ENCODE measurements at regions not wholly inside any gene's neighbourhood (a gene's known extent, or its start where the extent isn't known, plus 50 kb on each side); places are given as distances from the start of the nearest gene placed in this dataset.
"Not testable (repeated sequence)": the region's sequence is repeated elsewhere in the genome, so short reads cannot be mapped to it uniquely, and the experiment has no call there.

DNA sequence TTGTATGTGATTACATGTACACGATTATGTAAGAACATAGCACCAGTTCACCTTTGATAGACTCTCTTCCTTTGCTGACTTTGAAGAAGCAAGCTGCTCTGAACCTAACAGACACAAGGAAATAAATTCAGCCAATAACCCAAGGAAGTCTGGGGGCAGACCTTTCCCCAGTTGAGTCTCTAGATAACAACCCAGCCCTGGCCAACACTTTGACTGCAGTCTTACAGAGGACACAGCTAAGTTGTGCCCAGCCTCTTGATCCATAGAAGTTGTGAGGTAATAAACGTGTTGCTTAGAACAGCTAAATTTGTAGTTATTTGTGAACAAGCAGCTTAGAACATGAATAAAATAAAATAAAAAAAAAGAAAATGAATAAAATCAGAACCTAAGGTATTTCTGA, 116.3 kb downstream of the PRR15 start:
- not testable (repeated sequence) for TF ChIP-seq CTCF, POLR2A (IDR thresholded peaks at IDR 0.05)

Measured in testis (tissue), 2 donors.